Ascending aorta (tissue), 2 donors: ENCODE measurements at regions not wholly inside any gene's neighbourhood (a gene's known extent, or its start where the extent isn't known, plus 50 kb on each side); places are given as distances from the start of the nearest gene placed in this dataset.

Experiments used
- DNase-seq, 2 donors: peaks; one replicate each; pipeline ENCODE4 v3.0.0-alpha.2; 2019; ENCODE audit warnings: low spot score in 2 of 2
- H3K27ac ChIP-seq, 2 donors: fragments of 200-600 bp; sonication (generic); one replicate each; pipeline ENCODE4 v1.5.1; 2016 to 2017; ENCODE audit warnings: mild to moderate bottlenecking in 1 of 2
- H3K27me3 ChIP-seq: fragments of 200-600 bp; sonication (generic); one replicate; pipeline ENCODE4 v1.5.1; 2017
- H3K36me3 ChIP-seq, 2 donors: fragments of 200-600 bp; sonication (generic); one replicate each; pipeline ENCODE4 v1.5.1; 2016
- H3K4me1 ChIP-seq, 2 donors: fragments of 200-600 bp; sonication (generic); one replicate each; pipeline ENCODE4 v1.5.1; 2016 to 2017; ENCODE audit warnings: mild to moderate bottlenecking in 1 of 2
- H3K4me3 ChIP-seq, 2 donors: fragments of 200-600 bp; sonication (generic); one replicate each; pipeline ENCODE4 v1.5.1; 2016 to 2017; ENCODE audit warnings: mild to moderate bottlenecking in 1 of 2
- H3K9me3 ChIP-seq, 2 donors: fragments of 200-600 bp; sonication (generic); one replicate each; pipeline ENCODE4 v1.5.1; 2016
- CTCF ChIP-seq, 3 experiments: fragments of 200-600 bp in 2 of 3; fragments of 450-650 bp in 1 of 3; sonication (generic) in 2 of 3; IDR thresholded peaks; one replicate each; pipeline ENCODE4 v1.5.1; 2016 to 2019; ENCODE audit warnings: antibody characterized with exemption in 3 of 3, mild to moderate bottlenecking in 1 of 3, moderate library complexity in 1 of 3
- intact Hi-C: fragments of 100-400 bp; cut with DNase I; formaldehyde crosslinking; loops from one replicate; pipeline ENCODE4 v1.15.1; 2023

GRCh38 chr10:128779416-128779815 lies 653.2 kb upstream of the MKI67 start:
- Histone ChIP-seq H3K27ac (no peak overlapping the region), H3K27me3 (no peaks in the 10 kb centered on the region), H3K36me3 (no peaks in the 10 kb centered on the region), H3K4me1 (no peaks in the 10 kb centered on the region), H3K4me3 (no peak overlapping the region), H3K9me3 (no peaks in the 10 kb centered on the region)
- no peak for TF ChIP-seq CTCF (IDR thresholded peaks at IDR 0.05)
- DNase-seq, result no peak
- intact Hi-C loops, result no loop called here

- DNase-seq, result no peak
- Histone ChIP-seq H3K4me1 (no peaks in the 10 kb centered on the region), H3K27me3 (no peaks in the 10 kb centered on the region), H3K9me3 (no peaks in the 10 kb centered on the region), H3K4me3 (no peak overlapping the region), H3K36me3 (no peaks in the 10 kb centered on the region), H3K27ac (no peak overlapping the region)
- intact Hi-C loops, result no loop called here
- TF ChIP-seq CTCF (IDR thresholded peaks at IDR 0.05), result no peak
Observed at GRCh38 chr10:128780156-128780761, 654.0 kb upstream of the MKI67 start.

GRCh38 chr10:128781637-128782036 lies 655.4 kb upstream of the MKI67 start:
- Histone ChIP-seq H3K9me3 (no peaks in the 10 kb centered on the region), H3K27me3 (no peaks in the 10 kb centered on the region), H3K27ac (no peak overlapping the region), H3K4me3 (no peak overlapping the region), H3K36me3 (no peaks in the 10 kb centered on the region), H3K4me1 (no peaks in the 10 kb centered on the region)
- no peak for DNase-seq
- no peak for TF ChIP-seq CTCF (IDR thresholded peaks at IDR 0.05)
- intact Hi-C loops, result no loop called here

GRCh38 chr10:128784444-128784843 lies 658.2 kb upstream of the MKI67 start:
- intact Hi-C loops, result no loop called here
- Histone ChIP-seq H3K27ac (no peak overlapping the region), H3K27me3 (no peaks in the 10 kb centered on the region), H3K36me3 (no peaks in the 10 kb centered on the region), H3K4me1 (no peaks in the 10 kb centered on the region), H3K9me3 (no peaks in the 10 kb centered on the region), H3K4me3 (no peak overlapping the region)
- TF ChIP-seq CTCF (IDR thresholded peaks at IDR 0.05), result no peak
- no peak for DNase-seq

GRCh38 chr10:128792426-128793140 lies 666.4 kb upstream of the MKI67 start:
- no peaks in the 10 kb centered on the region for H3K27me3 ChIP-seq
- no peaks in the 10 kb centered on the region for H3K4me1 ChIP-seq
- no peak for TF ChIP-seq CTCF (IDR thresholded peaks at IDR 0.05)
- no peaks in the 10 kb centered on the region for H3K9me3 ChIP-seq
- intact Hi-C loops, result no loop called here
- DNase-seq, result no peak
- H3K27ac ChIP-seq, result no peak overlapping the region
- no peaks in the 10 kb centered on the region for H3K36me3 ChIP-seq
- H3K4me3 ChIP-seq, result no peak overlapping the region
